Kidney (tissue), 13 donors: ENCODE measurements at regions not wholly inside any gene's neighbourhood (a gene's known extent, or its start where the extent isn't known, plus 50 kb on each side); places are given as distances from the start of the nearest gene placed in this dataset.

Experiments used
- DNase-seq, 5 donors: peaks; one replicate each; pipeline ENCODE4 v3.0.0-alpha.2; 2013 to 2020
- FAIRE-seq: peaks from 2 replicates; lab custom pipeline; 2012; peaks lifted over from hg19 to GRCh38; lab: Jason Lieb, UNC
- H3K27ac ChIP-seq, 2 donors: one replicate each; pipeline ENCODE4 v1.7.0; 2013; ENCODE audit warnings: low read depth in 2 of 2, low read length in 2 of 2, inconsistent platforms in 1 of 2
- H3K27me3 ChIP-seq: one replicate; pipeline ENCODE4 v1.7.1; 2013; ENCODE audit warnings: low read length, inconsistent platforms; ENCODE audit not compliant: control insufficient read depth, insufficient read depth
- H3K36me3 ChIP-seq, 3 donors: one replicate each; pipeline versions ENCODE4 v1.7.0 to v1.7.1; 2013; ENCODE audit warnings: low read length in 3 of 3, control low read depth in 1 of 3, inconsistent platforms in 1 of 3; ENCODE audit not compliant: insufficient read depth in 3 of 3, control insufficient read depth in 2 of 3
- H3K4me1 ChIP-seq, 3 donors: one replicate each; pipeline versions ENCODE4 v1.7.0 to v1.7.1; 2013; ENCODE audit warnings: low read length in 3 of 3, inconsistent platforms in 1 of 3, low read depth in 1 of 3; ENCODE audit not compliant: control insufficient read depth in 2 of 3, insufficient read depth in 2 of 3
- H3K4me3 ChIP-seq, 3 donors: one replicate each; pipeline versions ENCODE4 v1.7.0 to v1.8.1; 2013; ENCODE audit warnings: low read length in 3 of 3, control low read depth in 1 of 3, inconsistent platforms in 1 of 3
- H3K9ac ChIP-seq, 3 donors: one replicate each; pipeline versions ENCODE4 v1.7.0 to v1.7.1; 2013; ENCODE audit warnings: low read length in 3 of 3, control low read depth in 1 of 3, inconsistent platforms in 1 of 3
- H3K9me3 ChIP-seq, 3 donors: one replicate each; pipeline versions ENCODE4 v1.7.0 to v1.7.1; 2013; ENCODE audit warnings: low read length in 3 of 3, control low read depth in 1 of 3, inconsistent platforms in 1 of 3; ENCODE audit not compliant: control insufficient read depth in 2 of 3, insufficient read depth in 1 of 3
- intact Hi-C: fragments of 100-400 bp; cut with DNase I; formaldehyde crosslinking; loops from one replicate; pipeline ENCODE4 v1.11.1; 2022
- TF ChIP-seq, protein P1 (sequence below): IDR thresholded peaks from 3 replicates; pipeline ENCODE4 v1.5.1; 2012; ENCODE audit warnings: mild to moderate bottlenecking, moderate library complexity, borderline replicate concordance; ENCODE audit not compliant: insufficient read depth; ENCODE audit errors: extremely low read depth
- donor health status: control.
- donor health status: control.
- donor health status: control.
- donor health status: control.
- donor health status: control.
- donor health status: DM: yes; HTN: yes; CAD: no.
- donor health status: Normal renal cell carcinoma (clear cell type).

DNA sequence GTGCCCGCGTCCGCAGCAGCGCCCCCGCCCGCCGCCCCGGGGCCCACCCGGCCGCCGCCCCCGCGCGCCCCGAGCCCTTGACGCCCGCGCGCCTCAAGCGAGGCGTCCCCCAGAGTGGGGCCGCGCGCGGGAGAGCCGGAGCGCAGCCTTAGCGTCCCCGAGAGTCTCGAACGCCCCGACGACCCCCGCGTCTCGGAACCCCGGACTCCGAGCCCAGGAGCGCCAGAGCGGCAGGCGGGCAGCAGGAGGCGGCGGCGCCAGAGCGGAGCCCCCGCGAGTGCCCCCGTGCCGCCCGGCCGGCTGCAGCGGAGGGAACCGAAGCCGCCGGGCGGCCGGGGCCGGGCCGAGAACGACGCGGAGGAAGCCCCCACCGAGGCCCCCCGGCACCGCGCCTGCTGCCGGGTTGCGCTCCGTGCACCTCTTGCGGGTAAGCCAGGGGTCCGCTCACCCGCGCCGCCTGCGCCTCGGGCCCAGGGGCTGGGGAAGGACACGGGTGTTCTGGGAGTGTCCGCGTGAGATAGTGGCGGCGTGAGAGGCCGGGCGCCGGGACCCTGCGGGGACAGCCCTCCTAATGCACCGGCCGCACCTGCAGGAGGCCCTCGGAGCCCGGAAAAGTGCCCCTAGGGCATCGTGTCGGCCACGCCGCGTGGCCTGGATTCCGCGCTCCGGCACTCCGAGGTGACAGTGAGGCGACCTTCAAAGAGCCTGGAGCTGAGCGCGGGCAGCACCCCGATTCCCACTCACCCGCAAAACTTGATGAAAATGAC is 52.0 kb upstream of the ULK4 start:
- no peaks in the 10 kb centered on the region for H3K27me3 ChIP-seq
- H3K27ac ChIP-seq = peak overlapping the region; percentile 82 to 83
- H3K4me3 ChIP-seq = peak overlapping the region; percentile 71 to 88 (median 85)
- intact Hi-C loops = loop anchor here (10.0 kb wide), 1 partner anchor 61 kb away; no protein-coding TSS in a partner anchor
- FAIRE-seq = no peak
- peaks cover 0 to 11% (median 7%) of the 10 kb centered on the region in 3 donors for H3K4me1 ChIP-seq
- H3K36me3 ChIP-seq = no peaks in the 10 kb centered on the region
- H3K9ac ChIP-seq = peak overlapping the region; percentile 41 to 90 (median 88)
- H3K9me3 ChIP-seq = no peaks in the 10 kb centered on the region
- peak in 4 of 5 donors; percentile 44 to 85 (median 70) for DNase-seq
- TF ChIP-seq, protein P1, sequence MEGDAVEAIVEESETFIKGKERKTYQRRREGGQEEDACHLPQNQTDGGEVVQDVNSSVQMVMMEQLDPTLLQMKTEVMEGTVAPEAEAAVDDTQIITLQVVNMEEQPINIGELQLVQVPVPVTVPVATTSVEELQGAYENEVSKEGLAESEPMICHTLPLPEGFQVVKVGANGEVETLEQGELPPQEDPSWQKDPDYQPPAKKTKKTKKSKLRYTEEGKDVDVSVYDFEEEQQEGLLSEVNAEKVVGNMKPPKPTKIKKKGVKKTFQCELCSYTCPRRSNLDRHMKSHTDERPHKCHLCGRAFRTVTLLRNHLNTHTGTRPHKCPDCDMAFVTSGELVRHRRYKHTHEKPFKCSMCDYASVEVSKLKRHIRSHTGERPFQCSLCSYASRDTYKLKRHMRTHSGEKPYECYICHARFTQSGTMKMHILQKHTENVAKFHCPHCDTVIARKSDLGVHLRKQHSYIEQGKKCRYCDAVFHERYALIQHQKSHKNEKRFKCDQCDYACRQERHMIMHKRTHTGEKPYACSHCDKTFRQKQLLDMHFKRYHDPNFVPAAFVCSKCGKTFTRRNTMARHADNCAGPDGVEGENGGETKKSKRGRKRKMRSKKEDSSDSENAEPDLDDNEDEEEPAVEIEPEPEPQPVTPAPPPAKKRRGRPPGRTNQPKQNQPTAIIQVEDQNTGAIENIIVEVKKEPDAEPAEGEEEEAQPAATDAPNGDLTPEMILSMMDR = no peak

DNA sequence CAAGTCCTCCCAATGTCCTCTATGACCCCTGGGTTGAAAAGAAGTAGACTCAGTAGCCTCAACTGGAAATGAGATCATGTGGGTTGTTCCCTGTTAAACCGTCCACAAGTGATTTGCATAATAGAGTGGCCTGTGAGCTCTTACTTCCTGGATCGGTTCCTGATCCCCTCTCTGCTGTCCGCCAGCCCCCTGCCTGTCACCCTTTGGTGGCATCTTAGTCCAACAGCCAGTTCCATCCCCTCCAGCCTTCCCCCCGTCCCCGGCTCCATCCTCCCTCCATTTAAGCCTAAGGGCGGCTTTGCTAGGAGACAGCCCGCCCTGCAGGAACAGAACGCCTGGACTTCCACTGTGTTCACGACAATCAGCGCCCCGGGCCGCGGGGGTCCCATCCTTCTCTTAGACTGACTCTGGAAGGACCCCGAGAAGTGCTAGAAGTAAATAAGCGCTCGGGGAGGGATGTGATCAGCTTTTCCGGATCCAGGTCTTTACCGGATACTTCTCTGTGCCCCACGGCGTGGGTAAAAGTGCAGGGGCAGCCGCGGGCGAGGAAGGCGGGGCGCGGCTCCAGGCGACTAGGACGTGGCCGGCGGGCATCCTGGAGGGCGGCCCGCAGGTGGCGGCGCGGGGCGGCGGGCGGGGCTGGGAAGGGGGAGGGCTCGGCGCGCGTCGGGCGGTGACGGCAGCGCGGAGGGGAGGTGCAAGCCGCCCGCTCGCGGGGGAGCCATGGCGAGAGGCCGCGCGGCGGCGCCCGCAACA is 51.2 kb upstream of the ULK4 start:
- Histone ChIP-seq H3K27ac (peak overlapping the region; percentile 83 to 85), H3K4me1 (peaks cover 0 to 8% (median 7%) of the 10 kb centered on the region in 3 donors), H3K4me3 (peak overlapping the region; percentile 1 to 75 (median 57)), H3K36me3 (no peaks in the 10 kb centered on the region), H3K9me3 (no peaks in the 10 kb centered on the region), H3K9ac (peak overlapping the region in 2 of 3 donors; percentile 51 to 67), H3K27me3 (no peaks in the 10 kb centered on the region)
- TF ChIP-seq, protein P1 = no peak
- FAIRE-seq = no peak
- peak; percentile 62 to 92 (median 83) for DNase-seq
- intact Hi-C loops = loop anchor here (10.0 kb wide), 1 partner anchor 62 kb away; no protein-coding TSS in a partner anchor

DNA sequence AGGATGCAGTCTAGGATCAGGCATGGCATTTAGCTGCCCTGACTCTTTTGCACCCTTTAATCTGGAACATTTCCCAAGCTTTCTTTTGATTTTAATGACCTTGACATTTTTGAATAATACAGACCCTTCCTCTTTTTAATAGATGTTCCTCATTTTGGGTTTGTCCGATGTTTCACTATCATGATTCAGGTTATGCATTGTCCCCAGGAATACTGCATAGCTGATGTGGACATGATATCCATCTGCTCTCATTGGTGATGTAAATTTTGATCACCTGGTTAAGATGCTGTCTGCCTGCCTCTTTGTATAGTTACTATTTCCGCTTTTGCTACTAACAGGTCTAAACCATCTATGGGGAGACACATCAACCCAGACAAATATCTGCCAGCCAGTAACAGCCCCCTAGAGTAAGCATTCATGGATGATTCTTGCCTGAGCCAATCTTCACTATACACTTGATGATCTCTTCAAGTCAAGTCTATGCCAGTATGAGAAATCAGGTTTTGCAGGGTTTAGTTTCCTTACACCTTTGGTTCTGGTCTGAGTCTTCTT is 50.6 kb upstream of the ULK4 start:
- TF ChIP-seq, protein P1 = no peak
- FAIRE-seq = no peak
- intact Hi-C loops = loop anchor here (10.0 kb wide), 1 partner anchor 62 kb away; no protein-coding TSS in a partner anchor
- peak overlapping the region; percentile 83 to 85 for H3K27ac ChIP-seq
- peaks cover 0 to 8% (median 7%) of the 10 kb centered on the region in 3 donors for H3K4me1 ChIP-seq
- H3K27me3 ChIP-seq = no peaks in the 10 kb centered on the region
- DNase-seq = no peak
- peak overlapping the region in 2 of 3 donors; percentile 57 to 75 for H3K4me3 ChIP-seq
- peak overlapping the region in 1 of 3 donors; percentile 67 for H3K9ac ChIP-seq
- H3K9me3 ChIP-seq = no peaks in the 10 kb centered on the region
- H3K36me3 ChIP-seq = no peaks in the 10 kb centered on the region
